GM21723 (cell line): ENCODE measurements at regions not wholly inside any gene's neighbourhood (a gene's known extent, or its start where the extent isn't known, plus 50 kb on each side); places are given as distances from the start of the nearest gene placed in this dataset.
A peak's percentile ranks its signal among the peaks of the same experiment; 100 is the strongest.
"Not testable (repeated sequence)": the region's sequence is repeated elsewhere in the genome, so short reads cannot be mapped to it uniquely, and the experiment has no call there.

ENCODE experiments used
- ATAC-seq: cut with Tn5 transposase; IDR thresholded peaks from one replicate; pipeline ENCODE4 v1.9.1; 2021; ENCODE audit warnings: mild to moderate bottlenecking, moderate library complexity; ENCODE audit not compliant: unreplicated experiment

DNA sequence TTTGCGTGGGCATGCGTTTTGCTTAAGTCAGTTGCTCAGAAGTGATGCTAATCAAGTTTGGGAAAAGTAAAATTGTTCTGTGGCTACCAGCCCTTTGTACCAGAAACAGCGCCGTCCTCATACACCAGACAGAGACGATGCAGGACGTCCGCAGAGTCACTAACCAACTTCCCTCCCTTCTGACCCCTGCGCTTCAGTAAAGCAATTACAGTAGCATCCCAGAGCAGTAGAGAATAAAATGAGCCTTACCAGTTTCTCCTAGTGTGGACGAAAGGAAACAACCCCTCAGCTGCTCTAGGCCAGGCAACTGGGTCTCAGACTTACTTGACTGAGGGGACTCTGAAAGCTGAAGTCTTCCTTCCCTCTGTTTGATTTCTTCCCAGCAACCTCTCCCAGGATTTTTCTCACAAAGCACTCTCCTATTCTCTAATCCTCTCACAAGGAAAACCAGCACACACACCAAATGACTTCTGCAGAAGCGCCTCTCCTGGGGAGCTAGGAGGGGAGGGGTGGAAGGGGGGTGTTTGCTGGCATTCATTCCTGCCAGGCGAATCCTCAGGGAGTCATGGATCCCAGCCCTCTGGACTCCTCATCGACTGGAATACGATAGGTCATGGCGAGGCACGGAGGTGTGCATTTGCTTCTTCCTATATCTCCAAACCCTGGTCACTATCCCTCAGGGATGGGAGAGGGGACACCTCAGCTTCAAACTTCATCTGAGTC lies 56.0 kb upstream of the MID1 start:
- no peak for ATAC-seq

- ATAC-seq = no peak
Measured at GRCh38 chrX:10677490-10677889, 57.1 kb upstream of the MID1 start.

- no peak for ATAC-seq
Measured at GRCh38 chrX:10679387-10679786, 59.0 kb upstream of the MID1 start.

DNA sequence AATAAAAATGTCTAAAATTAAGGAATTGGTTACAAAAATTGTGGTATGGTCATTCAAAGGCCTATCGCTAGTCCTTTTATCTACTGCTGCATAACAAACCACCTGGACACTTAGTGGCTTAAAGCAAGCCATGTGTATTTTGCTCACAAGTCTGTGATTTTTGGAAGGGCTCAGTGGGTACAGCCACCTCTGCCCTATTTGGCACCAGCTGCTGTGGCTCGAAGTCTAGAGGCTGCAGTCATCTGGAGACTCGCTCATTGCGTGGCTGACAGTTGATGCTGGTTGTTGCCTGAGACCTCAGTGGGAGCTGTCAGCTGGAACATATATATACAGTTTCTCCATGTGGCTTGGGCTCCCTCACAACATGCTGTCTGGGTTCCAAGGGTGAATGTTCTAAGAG lies 60.8 kb upstream of the MID1 start:
- ATAC-seq = no peak

DNA sequence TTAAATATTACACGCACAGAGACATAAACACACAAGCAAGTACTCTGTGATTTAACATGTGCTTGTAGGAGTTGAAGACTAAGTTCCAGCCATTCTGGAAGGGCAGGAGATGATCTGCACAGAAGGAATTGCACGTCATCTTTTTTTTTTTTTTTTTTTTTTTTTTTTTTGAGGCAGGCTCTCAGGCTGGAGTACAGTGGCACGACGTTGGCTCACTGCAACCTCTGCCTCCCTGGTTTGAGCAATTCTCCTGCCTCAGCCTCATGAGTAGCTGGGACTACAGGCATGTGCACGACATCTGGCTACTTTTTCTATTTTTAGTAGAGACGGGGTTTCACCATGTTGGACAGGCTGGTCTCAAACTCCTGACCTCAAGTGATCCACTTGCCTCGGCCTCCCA lies 63.2 kb upstream of the MID1 start:
- ATAC-seq = not testable (repeated sequence)

GRCh38 chrX:10685923-10686595 lies 65.7 kb upstream of the MID1 start:
- no peak for ATAC-seq

- not testable (repeated sequence) for ATAC-seq
Measured at GRCh38 chrX:10691751-10692150, 71.4 kb upstream of the MID1 start.

DNA sequence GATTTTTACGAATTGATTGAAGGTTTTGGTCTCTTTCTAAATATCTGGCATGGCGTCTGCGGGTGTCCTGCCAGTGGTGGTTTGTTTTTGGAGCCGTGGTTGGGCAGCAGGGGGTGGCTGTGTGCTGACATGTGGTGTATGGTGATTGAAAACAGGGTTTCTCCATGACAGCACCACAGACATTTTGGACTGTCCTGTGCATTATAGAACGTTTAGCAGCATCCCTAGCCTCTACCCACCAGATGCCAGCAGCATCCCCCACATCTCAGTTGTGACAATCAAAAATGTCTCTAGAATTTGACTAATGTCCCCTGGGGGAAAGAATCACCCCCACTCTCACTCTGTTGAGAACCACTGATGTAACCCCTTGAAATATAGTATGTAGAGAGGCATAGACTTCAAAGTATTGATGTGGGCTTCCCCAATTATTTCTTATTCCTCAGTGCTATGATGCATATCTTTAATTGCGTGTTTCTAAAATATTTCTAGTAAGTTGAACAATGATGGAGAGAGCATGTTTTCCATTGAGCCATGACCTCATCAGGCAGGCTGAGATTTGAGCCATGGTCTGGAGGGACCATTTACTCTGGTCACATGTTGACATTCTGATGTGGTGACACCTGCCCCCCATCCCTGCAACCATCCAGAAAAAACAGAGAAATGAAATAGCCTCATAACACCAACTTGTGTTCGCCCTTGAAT lies 77.4 kb upstream of the MID1 start:
- ATAC-seq = no peak

DNA sequence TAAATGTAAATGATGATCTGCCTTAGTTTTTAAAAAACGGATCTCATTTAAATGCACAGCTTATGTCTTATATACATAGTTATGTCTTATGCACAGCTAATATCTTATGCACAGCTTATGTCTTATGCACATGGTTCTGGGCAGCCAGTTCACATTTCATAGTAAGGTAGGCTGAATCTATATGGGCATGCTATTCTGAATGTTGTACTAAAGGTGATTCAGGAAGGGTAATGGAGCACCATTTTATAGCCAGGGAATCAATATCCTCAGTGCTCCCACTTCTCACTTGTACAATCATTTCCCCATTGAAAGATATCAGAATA lies 77.9 kb upstream of the MID1 start:
- ATAC-seq = no peak

- no peak for ATAC-seq
Measured at GRCh38 chrX:10702031-10702430, 81.6 kb upstream of the MID1 start.

DNA sequence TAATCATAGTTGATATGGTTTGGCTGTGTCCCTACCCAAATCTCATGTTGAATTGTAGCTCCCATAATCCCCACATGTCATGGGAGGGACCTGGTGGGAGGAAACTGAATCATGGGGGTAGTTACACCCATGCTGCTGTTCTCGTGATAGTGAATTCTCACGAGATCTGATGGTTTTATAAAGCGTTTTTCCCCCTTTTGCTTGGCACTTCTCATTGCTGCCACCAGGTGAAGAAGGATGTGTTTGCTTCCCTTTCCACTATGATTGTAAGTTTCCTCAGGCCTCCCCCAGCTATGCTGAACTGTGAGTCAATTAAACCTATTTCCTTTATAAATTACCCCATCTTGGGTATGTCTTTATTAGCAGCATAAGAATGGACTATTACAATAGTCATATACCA lies 86.0 kb upstream of the MID1 start:
- not testable (repeated sequence) for ATAC-seq

DNA sequence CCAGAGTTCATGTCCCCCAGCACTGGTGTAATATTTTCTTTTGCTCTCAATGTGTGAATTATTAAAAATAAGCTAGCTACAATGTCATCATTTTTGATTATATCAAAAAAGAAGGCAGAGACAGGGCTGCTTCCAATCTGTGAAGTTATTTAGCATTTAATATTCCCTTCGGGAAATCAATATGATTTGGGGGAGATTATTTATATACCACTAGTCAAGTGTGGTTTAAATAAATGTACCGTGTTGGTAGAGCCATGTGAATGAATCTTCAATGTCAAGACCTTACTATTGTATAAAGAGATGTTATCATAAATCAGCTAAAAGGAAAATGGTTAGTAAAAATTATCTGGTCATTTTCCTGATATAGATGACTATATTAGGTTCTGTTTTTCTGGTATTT lies 87.4 kb upstream of the MID1 start:
- no peak for ATAC-seq

DNA sequence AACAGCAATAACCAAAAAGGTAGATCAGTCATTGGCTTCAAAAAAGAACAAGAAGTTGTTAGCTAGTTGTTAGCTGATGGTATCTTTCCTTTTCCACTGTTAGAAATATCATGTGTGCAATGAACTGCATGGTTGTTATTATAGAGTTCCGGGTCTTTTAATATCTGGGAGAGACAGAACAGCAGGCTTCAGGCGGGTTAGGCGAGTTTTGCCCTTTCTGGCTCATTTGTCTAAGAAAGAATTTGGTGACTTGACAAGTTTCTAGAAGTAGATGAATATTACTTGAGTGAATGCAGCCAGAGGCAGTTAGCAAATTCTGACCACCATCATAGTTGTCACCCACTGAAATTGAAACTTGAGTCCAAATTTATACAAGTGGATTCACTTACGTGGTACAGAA lies 88.9 kb upstream of the MID1 start:
- ATAC-seq = no peak

DNA sequence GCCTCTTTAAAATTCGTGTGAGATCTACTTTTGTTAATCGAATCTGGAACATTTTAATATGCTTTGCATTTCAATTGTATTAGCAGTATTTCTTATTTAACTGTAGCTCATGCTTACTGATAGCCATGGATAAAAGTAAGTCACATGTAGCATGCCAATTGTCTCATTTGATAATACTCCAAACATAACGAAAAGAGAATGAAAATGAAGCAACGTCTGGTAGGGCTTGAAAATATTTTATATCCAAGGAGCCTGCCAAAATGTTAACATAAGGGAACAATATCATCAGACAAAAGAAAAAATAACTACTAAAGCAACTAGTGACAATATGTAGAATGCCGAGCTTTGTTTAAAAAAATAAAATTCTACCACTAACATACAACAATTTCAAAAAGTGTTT lies 94.1 kb upstream of the MID1 start:
- no peak for ATAC-seq

DNA sequence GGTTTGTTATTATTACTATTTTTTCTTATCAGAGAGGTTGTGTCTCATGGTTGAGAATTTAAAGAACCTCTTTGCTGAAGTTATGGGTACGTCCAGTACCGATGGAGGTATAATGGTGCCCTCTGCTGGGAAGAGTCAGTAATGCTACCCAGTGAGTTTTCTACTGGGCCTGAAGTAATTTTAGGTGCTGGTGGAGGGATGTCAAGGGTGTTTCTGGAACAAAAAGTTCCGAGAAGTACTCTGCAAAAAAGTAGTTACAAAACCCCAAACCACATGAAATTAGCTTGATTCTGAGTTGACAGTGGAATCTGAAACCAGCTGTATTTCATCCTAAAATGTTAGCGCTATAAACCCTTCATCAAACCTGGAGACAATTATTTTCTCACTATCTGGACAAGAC lies 102.5 kb upstream of the MID1 start:
- peak; percentile 83 for ATAC-seq

DNA sequence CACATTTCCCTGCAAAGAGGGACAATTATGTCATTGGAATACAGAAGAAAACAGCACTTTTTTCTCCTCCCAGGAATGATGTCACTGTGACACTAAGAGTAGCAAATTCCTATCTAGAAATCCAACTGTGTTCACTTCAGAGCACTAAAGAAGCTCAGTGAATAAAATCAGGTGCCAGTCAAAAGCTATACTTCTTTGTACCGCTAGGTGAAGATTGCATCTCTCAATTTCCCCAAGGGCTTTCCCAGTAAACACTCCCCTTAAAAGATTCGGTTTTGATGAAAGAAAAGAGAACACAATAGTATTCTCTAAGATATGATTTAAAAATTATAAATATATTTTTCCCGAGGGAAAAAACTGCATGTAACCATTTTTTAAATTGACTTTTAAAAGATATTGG lies 104.7 kb upstream of the MID1 start:
- ATAC-seq = no peak

DNA sequence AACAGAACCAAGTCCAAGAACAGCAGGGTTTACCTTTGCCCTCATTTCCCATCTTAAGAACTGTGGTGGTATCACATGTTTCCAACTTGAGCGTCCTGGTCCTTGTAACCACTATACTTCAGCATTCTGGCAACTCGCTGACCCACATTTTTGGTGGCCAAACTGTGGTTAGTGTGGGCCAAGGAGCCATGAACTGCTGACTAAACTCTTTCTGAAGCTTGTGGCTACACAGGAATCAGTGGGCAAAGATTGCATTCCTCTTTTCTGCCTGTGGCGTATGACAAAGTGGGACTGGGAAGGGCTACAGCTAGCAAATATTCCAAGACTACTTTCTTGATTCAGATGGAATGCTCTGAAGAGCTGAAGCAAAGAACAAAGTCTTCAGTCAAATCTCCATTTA lies 106.3 kb upstream of the MID1 start:
- no peak for ATAC-seq

- ATAC-seq = no peak
Measured at GRCh38 chrX:10728806-10729389, 108.5 kb upstream of the MID1 start.

- ATAC-seq = no peak
Measured at GRCh38 chrX:10739426-10739825, 119.0 kb upstream of the MID1 start.

DNA sequence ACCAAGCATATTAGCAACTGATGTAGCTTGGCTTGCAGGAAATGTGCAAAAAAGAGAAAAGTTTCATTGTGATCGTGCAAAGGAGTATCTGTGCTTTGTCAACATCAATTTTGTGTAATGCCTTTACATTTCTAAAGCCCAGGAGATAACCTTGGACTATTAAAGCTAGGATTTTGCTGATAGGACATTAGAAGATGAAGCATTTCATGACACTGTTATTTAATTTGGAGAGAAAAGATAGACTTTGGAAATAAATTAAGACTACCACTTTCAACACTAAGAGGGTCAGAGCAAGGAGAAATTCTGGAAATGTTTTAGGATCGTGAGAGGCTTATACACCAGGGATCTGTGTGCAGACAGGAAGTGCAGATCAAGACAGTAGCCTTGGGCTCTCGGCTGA lies 120.6 kb upstream of the MID1 start:
- ATAC-seq = no peak

DNA sequence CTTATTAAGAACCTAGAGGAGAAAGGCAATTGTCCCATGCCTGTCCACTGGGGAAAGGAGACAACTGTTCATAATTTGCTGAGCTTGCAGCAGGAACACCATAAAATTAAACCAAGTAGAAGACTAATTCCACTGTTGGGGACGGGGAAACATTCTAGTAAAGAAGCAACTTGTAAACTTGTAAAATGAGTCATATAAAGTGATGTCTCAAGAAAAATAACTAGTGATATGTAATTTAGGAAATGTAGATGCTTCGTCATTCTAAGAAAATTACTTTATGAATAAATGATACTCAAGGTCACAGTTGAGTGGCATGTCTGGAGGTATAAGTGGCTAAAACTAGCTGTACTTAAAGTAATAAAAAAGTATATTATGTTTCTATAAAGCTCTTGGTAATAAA lies 121.2 kb upstream of the MID1 start:
- ATAC-seq = no peak

DNA sequence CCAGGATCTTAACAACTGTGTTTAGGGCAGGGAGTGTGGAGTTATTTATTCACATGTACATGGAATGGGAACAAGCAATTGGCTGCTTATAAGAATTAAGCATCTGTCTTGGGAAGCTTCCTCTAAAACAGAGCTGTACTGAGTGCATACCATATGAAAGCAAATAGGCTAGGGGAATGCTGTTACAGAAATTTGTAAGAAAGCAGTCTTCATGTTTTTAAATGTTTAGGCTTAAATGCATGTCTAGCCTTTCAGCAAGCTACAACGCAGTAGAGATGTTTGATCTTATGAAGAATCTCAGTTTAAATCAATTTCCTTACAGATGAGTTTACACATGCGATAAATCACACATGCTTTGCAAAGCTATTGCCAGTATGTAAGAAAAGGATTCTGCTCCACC lies 123.1 kb upstream of the MID1 start:
- no peak for ATAC-seq
